Hepatocyte (in vitro differentiated cells): ENCODE measurements at regions not wholly inside any gene's neighbourhood (a gene's known extent, or its start where the extent isn't known, plus 50 kb on each side); places are given as distances from the start of the nearest gene placed in this dataset.
A peak's percentile ranks its signal among the peaks of the same experiment; 100 is the strongest.

ENCODE experiments used
- DNase-seq: peaks from one replicate; pipeline ENCODE4 v3.0.0-alpha.2; 2016; ENCODE audit warnings: low spot score
- H2AFZ ChIP-seq: fragments of 200-600 bp; sonication (generic); 2 replicates; pipeline ENCODE4 v1.6.0; 2016; ENCODE audit warnings: antibody characterized with exemption, mild to moderate bottlenecking
- H3K27ac ChIP-seq: fragments of 200-600 bp; sonication (generic); 2 replicates; pipeline ENCODE4 v1.5.1; 2016; ENCODE audit warnings: mild to moderate bottlenecking
- H3K27me3 ChIP-seq: fragments of 200-600 bp; sonication (generic); 2 replicates; pipeline ENCODE4 v1.6.1; 2016
- H3K36me3 ChIP-seq: fragments of 200-600 bp; sonication (generic); replicated peaks from 2 replicates; pipeline ENCODE4 v1.5.1; 2016; ENCODE audit warnings: low read depth; ENCODE audit not compliant: insufficient read depth
- H3K4me1 ChIP-seq: fragments of 200-600 bp; sonication (generic); 2 replicates; pipeline ENCODE4 v1.5.1; 2016; ENCODE audit warnings: mild to moderate bottlenecking, moderate library complexity; ENCODE audit not compliant: insufficient read depth
- H3K4me2 ChIP-seq: fragments of 200-600 bp; sonication (generic); 2 replicates; pipeline ENCODE4 v1.6.0; 2016
- H3K4me3 ChIP-seq: fragments of 200-600 bp; sonication (generic); 2 replicates; pipeline ENCODE4 v1.5.1; 2016; ENCODE audit warnings: mild to moderate bottlenecking
- H3K79me2 ChIP-seq: fragments of 200-600 bp; sonication (generic); 2 replicates; pipeline ENCODE4 v1.6.0; 2017; ENCODE audit warnings: mild to moderate bottlenecking
- H3K9me2 ChIP-seq: fragments of 200-600 bp; sonication (generic); replicated peaks from 2 replicates; pipeline ENCODE4 v1.6.0; 2017; ENCODE audit warnings: mild to moderate bottlenecking; ENCODE audit not compliant: insufficient read depth
- H3K9me3 ChIP-seq: fragments of 200-600 bp; sonication (generic); 2 replicates; pipeline ENCODE4 v1.5.1; 2016; ENCODE audit warnings: low read depth, mild to moderate bottlenecking
- H4K20me1 ChIP-seq: fragments of 200-600 bp; sonication (generic); 2 replicates; pipeline ENCODE4 v1.6.0; 2016; ENCODE audit warnings: mild to moderate bottlenecking; ENCODE audit not compliant: insufficient read depth, poor library complexity, severe bottlenecking
- EZH2 ChIP-seq: fragments of 200-600 bp; sonication (generic); IDR thresholded peaks from 2 replicates; pipeline ENCODE4 v1.6.1; 2016; ENCODE audit warnings: antibody characterized with exemption, mild to moderate bottlenecking, borderline replicate concordance
- EZH2phosphoT487 ChIP-seq: fragments of 200-600 bp; sonication (generic); IDR thresholded peaks from one replicate; pipeline ENCODE4 v1.6.1; 2018; ENCODE audit warnings: antibody characterized with exemption, mild to moderate bottlenecking, low read depth, moderate library complexity; ENCODE audit not compliant: unreplicated experiment, severe bottlenecking
- WGBS: methylation state at CpG from one replicate; pipeline ENCODE4 v1.1.6; 2016; ENCODE audit warnings: low lambda C conversion rate; ENCODE audit errors: missing lambda C conversion rate; 5-methylcytosine and 5-hydroxymethylcytosine counted together
- TF ChIP-seq, protein P1 (sequence below): fragments of 200-600 bp; sonication (generic); IDR thresholded peaks from 2 replicates; pipeline ENCODE4 v1.5.1; 2016; ENCODE audit warnings: antibody characterized with exemption, mild to moderate bottlenecking; ENCODE audit not compliant: poor library complexity

DNA sequence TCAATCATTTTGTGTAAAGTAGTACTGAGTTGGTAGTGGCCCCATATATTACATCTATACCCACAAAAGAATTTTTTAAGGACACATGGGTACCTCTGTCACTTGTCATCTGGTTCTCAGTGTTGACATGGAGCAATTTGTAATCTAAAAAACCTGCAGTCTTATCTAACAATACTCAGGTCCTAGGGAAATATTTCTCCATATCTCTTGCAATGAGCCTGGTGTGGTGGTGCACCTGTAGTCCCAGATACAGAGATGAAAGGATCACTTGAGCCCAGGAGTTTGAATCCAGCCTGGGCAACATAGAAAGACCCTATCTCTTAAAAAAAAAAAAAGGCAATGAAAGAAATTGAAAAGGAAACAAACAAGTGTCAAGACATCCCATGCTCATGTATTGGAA, 70.7 kb upstream of the ZNF30 start:
- Histone ChIP-seq H3K9me3 (no peaks in the 10 kb centered on the region), H3K4me2 (no peak overlapping the region), H3K4me3 (no peak overlapping the region), H3K79me2 (no peaks in the 10 kb centered on the region), H3K36me3 (no peaks in the 10 kb centered on the region), H3K27me3 (no peaks in the 10 kb centered on the region), H4K20me1 (no peaks in the 10 kb centered on the region), H3K9me2 (no peaks in the 10 kb centered on the region), H3K27ac (no peak overlapping the region), H3K4me1 (no peaks in the 10 kb centered on the region), H2AFZ (no peak overlapping the region)
- no peak for TF ChIP-seq EZH2phosphoT487
- no peak for TF ChIP-seq EZH2
- TF ChIP-seq, protein P1, sequence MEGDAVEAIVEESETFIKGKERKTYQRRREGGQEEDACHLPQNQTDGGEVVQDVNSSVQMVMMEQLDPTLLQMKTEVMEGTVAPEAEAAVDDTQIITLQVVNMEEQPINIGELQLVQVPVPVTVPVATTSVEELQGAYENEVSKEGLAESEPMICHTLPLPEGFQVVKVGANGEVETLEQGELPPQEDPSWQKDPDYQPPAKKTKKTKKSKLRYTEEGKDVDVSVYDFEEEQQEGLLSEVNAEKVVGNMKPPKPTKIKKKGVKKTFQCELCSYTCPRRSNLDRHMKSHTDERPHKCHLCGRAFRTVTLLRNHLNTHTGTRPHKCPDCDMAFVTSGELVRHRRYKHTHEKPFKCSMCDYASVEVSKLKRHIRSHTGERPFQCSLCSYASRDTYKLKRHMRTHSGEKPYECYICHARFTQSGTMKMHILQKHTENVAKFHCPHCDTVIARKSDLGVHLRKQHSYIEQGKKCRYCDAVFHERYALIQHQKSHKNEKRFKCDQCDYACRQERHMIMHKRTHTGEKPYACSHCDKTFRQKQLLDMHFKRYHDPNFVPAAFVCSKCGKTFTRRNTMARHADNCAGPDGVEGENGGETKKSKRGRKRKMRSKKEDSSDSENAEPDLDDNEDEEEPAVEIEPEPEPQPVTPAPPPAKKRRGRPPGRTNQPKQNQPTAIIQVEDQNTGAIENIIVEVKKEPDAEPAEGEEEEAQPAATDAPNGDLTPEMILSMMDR = no peak
- no peak for DNase-seq

GRCh38 chr19:34853369-34853768, 73.3 kb upstream of the ZNF30 start:
- Histone ChIP-seq H3K36me3 (no peaks in the 10 kb centered on the region), H3K4me1 (no peaks in the 10 kb centered on the region), H3K27me3 (no peaks in the 10 kb centered on the region), H3K9me2 (no peaks in the 10 kb centered on the region), H2AFZ (no peak overlapping the region), H3K4me3 (no peak overlapping the region), H3K9me3 (no peaks in the 10 kb centered on the region), H3K4me2 (no peak overlapping the region), H4K20me1 (no peaks in the 10 kb centered on the region), H3K27ac (no peak overlapping the region), H3K79me2 (no peaks in the 10 kb centered on the region)
- DNase-seq = no peak
- WGBS = 80% methylated on average over 3 of the region's 3 CpGs
- TF ChIP-seq EZH2 = no peak
- TF ChIP-seq, protein P1 = no peak
- no peak for TF ChIP-seq EZH2phosphoT487

DNA sequence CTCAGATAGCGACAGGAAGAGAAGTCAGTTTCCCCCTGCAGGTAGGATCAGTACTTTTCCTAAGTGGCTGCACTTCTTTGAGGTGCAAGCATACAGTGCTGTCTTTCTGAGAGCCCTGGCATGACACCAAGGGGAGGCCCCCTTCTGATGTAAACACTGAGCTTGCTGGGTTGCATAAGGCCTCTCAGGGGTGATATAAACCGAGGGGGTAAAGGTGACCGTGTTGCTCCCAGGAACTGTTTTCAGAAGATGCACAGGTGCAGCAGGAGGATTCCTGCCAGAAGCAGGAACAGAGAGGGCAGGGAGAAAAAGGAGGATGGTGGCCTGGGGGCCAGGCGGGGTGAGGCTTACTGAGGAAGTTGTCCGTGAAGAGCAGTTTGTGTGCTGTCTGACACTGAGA, 74.0 kb upstream of the ZNF30 start:
- DNase-seq = no peak
- Histone ChIP-seq H3K9me2 (no peaks in the 10 kb centered on the region), H2AFZ (no peak overlapping the region), H3K9me3 (no peaks in the 10 kb centered on the region), H3K4me2 (no peak overlapping the region), H3K4me1 (no peaks in the 10 kb centered on the region), H3K36me3 (no peaks in the 10 kb centered on the region), H3K79me2 (no peaks in the 10 kb centered on the region), H3K27ac (no peak overlapping the region), H3K27me3 (no peaks in the 10 kb centered on the region), H4K20me1 (no peaks in the 10 kb centered on the region), H3K4me3 (no peak overlapping the region)
- TF ChIP-seq EZH2 = no peak
- no peak for TF ChIP-seq EZH2phosphoT487
- TF ChIP-seq, protein P1 = no peak
- WGBS = 80% methylated on average over 5 of the region's 5 CpGs

GRCh38 chr19:34851277-34851804, 75.4 kb upstream of the ZNF30 start:
- H3K4me3 ChIP-seq = no peak overlapping the region
- H3K27me3 ChIP-seq = no peaks in the 10 kb centered on the region
- H3K27ac ChIP-seq = no peak overlapping the region
- no peak overlapping the region for H2AFZ ChIP-seq
- DNase-seq = peak; percentile 26
- H3K79me2 ChIP-seq = no peaks in the 10 kb centered on the region
- H3K4me1 ChIP-seq = no peaks in the 10 kb centered on the region
- 79% methylated on average over 11 of the region's 11 CpGs for WGBS
- H3K36me3 ChIP-seq = no peaks in the 10 kb centered on the region
- no peaks in the 10 kb centered on the region for H4K20me1 ChIP-seq
- no peak for TF ChIP-seq EZH2phosphoT487
- TF ChIP-seq, protein P1 = peak; percentile 8
- H3K9me2 ChIP-seq = no peaks in the 10 kb centered on the region
- no peak overlapping the region for H3K4me2 ChIP-seq
- no peaks in the 10 kb centered on the region for H3K9me3 ChIP-seq
